NT2/D1 (cell line): ENCODE measurements at regions not wholly inside any gene's neighbourhood (a gene's known extent, or its start where the extent isn't known, plus 50 kb on each side); places are given as distances from the start of the nearest gene placed in this dataset.

Experiments
- DNase-seq: peaks from one replicate; pipeline ENCODE4 v3.0.0-alpha.2; 2011; ENCODE audit warnings: low read depth, low spot score
- H3K27me3 ChIP-seq: 2 replicates; pipeline ENCODE4 v1.6.0; 2011; ENCODE audit warnings: mild to moderate bottlenecking; ENCODE audit not compliant: insufficient read length, insufficient read depth
- H3K36me3 ChIP-seq: 2 replicates; pipeline ENCODE4 v1.6.1; 2011; ENCODE audit warnings: mild to moderate bottlenecking, low read length, mixed read lengths; ENCODE audit not compliant: insufficient read depth, insufficient read length
- H3K4me1 ChIP-seq: 2 replicates; pipeline ENCODE4 v1.5.1; 2011; ENCODE audit not compliant: insufficient read depth, insufficient read length
- H3K4me3 ChIP-seq: 2 replicates; pipeline ENCODE4 v1.5.1; 2011; ENCODE audit warnings: low read depth; ENCODE audit not compliant: insufficient read length
- H3K9ac ChIP-seq: 2 replicates; pipeline ENCODE4 v1.6.0; 2011; ENCODE audit warnings: low read depth; ENCODE audit not compliant: insufficient read length
- H3K9me3 ChIP-seq: 2 replicates; pipeline ENCODE4 v1.5.1; 2011; ENCODE audit warnings: mild to moderate bottlenecking, low read length; ENCODE audit not compliant: insufficient read depth
- SUZ12 ChIP-seq: IDR thresholded peaks from 2 replicates; pipeline ENCODE4 v1.6.1; 2011; ENCODE audit not compliant: insufficient read length, insufficient read depth; ENCODE audit errors: extremely low read depth
- YY1 ChIP-seq: IDR thresholded peaks from 2 replicates; pipeline ENCODE4 v1.6.1; 2011; ENCODE audit not compliant: insufficient read length, insufficient read depth
- ZNF274 ChIP-seq: IDR thresholded peaks from 2 replicates; pipeline ENCODE4 v1.6.1; 2011; ENCODE audit warnings: mild to moderate bottlenecking, low read depth, low read length

GRCh38 chr5:88502179-88503040 lies 233.8 kb upstream of the TMEM161B start:
- H3K4me3 ChIP-seq = no peak overlapping the region
- H3K27me3 ChIP-seq = no peaks in the 10 kb centered on the region
- H3K9me3 ChIP-seq = no peaks in the 10 kb centered on the region
- H3K36me3 ChIP-seq = no peaks in the 10 kb centered on the region
- TF ChIP-seq ZNF274 = no peak
- no peak for TF ChIP-seq YY1
- no peak for TF ChIP-seq SUZ12
- H3K4me1 ChIP-seq = no peaks in the 10 kb centered on the region
- H3K9ac ChIP-seq = no peak overlapping the region
- DNase-seq = no peak

GRCh38 chr5:88495810-88496209 lies 227.2 kb upstream of the TMEM161B start:
- TF ChIP-seq YY1 (no peak), ZNF274 (no peak), SUZ12 (no peak)
- no peaks in the 10 kb centered on the region for H3K9me3 ChIP-seq
- H3K27me3 ChIP-seq = no peaks in the 10 kb centered on the region
- no peaks in the 10 kb centered on the region for H3K36me3 ChIP-seq
- H3K9ac ChIP-seq = no peak overlapping the region
- H3K4me1 ChIP-seq = no peaks in the 10 kb centered on the region
- DNase-seq = no peak
- H3K4me3 ChIP-seq = no peak overlapping the region

- Histone ChIP-seq H3K9ac (no peak overlapping the region), H3K36me3 (no peaks in the 10 kb centered on the region), H3K9me3 (no peaks in the 10 kb centered on the region), H3K4me1 (no peaks in the 10 kb centered on the region), H3K4me3 (no peak overlapping the region), H3K27me3 (no peaks in the 10 kb centered on the region)
- no peak for DNase-seq
- TF ChIP-seq ZNF274 = no peak
- no peak for TF ChIP-seq SUZ12
- TF ChIP-seq YY1 = no peak
Observed at GRCh38 chr5:88490874-88491273, 222.2 kb upstream of the TMEM161B start.

GRCh38 chr5:88489364-88489763 lies 220.7 kb upstream of the TMEM161B start:
- Histone ChIP-seq H3K9me3 (no peaks in the 10 kb centered on the region), H3K27me3 (no peaks in the 10 kb centered on the region), H3K36me3 (no peaks in the 10 kb centered on the region), H3K4me1 (no peaks in the 10 kb centered on the region), H3K9ac (no peak overlapping the region), H3K4me3 (no peak overlapping the region)
- DNase-seq = no peak
- no peak for TF ChIP-seq YY1
- TF ChIP-seq SUZ12 = no peak
- TF ChIP-seq ZNF274 = no peak

- Histone ChIP-seq H3K4me1 (no peaks in the 10 kb centered on the region), H3K9ac (no peak overlapping the region), H3K9me3 (no peaks in the 10 kb centered on the region), H3K36me3 (no peaks in the 10 kb centered on the region), H3K27me3 (no peaks in the 10 kb centered on the region), H3K4me3 (no peak overlapping the region)
- DNase-seq = no peak
- no peak for TF ChIP-seq SUZ12
- no peak for TF ChIP-seq ZNF274
- TF ChIP-seq YY1 = no peak
Observed at GRCh38 chr5:88488561-88488960, 219.9 kb upstream of the TMEM161B start.

- no peak for DNase-seq
- Histone ChIP-seq H3K4me3 (no peak overlapping the region), H3K27me3 (no peaks in the 10 kb centered on the region), H3K36me3 (no peaks in the 10 kb centered on the region), H3K4me1 (no peaks in the 10 kb centered on the region), H3K9me3 (no peaks in the 10 kb centered on the region), H3K9ac (no peak overlapping the region)
- no peak for TF ChIP-seq ZNF274
- no peak for TF ChIP-seq YY1
- no peak for TF ChIP-seq SUZ12
Observed at GRCh38 chr5:88488130-88488529, 219.5 kb upstream of the TMEM161B start.

GRCh38 chr5:88487066-88487465 lies 218.4 kb upstream of the TMEM161B start:
- Histone ChIP-seq H3K27me3 (no peaks in the 10 kb centered on the region), H3K4me1 (no peaks in the 10 kb centered on the region), H3K36me3 (no peaks in the 10 kb centered on the region), H3K4me3 (no peak overlapping the region), H3K9me3 (no peaks in the 10 kb centered on the region), H3K9ac (no peak overlapping the region)
- no peak for DNase-seq
- no peak for TF ChIP-seq SUZ12
- no peak for TF ChIP-seq ZNF274
- no peak for TF ChIP-seq YY1
